Kidney tubule cell (primary cell): ENCODE measurements at regions not wholly inside any gene's neighbourhood (a gene's known extent, or its start where the extent isn't known, plus 50 kb on each side); places are given as distances from the start of the nearest gene placed in this dataset.

Source experiments
- DNase-seq: peaks from one replicate; pipeline ENCODE4 v3.0.0-alpha.2; 2018; ENCODE audit warnings: low spot score

DNA sequence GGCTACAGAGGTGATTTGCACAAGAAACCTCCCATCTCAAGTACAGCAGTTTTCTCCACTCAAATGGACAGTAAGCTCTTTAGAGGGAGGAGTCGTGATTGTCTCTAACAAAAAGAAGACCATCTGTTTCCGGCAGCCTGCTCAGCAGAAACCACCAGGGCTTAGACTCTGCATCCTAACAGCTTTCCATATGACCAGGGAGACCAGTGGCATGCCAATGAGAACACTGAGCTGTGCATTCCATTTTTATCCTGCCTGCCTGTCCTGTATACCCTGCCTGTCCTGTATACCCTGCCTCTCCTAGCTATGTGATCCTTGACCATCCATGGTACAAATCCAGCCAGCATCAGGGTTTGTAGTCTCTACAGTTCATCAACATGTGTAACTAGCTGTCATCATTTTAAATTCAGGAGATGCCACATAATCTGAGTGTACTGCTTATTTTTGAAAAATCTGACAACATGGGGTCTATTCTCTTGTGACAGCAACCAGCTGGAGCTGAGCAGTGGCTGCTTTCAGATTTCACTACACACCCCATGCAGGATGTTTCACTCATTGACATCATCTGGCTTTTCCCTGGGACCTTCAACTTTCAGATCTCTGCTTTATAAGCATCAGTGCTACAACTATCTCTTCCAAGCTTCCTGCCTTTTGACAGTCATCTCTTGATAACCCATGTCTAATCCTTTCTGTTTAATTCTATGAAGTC lies 50.5 kb upstream of the POU2AF2 start:
- DNase-seq = no peak

DNA sequence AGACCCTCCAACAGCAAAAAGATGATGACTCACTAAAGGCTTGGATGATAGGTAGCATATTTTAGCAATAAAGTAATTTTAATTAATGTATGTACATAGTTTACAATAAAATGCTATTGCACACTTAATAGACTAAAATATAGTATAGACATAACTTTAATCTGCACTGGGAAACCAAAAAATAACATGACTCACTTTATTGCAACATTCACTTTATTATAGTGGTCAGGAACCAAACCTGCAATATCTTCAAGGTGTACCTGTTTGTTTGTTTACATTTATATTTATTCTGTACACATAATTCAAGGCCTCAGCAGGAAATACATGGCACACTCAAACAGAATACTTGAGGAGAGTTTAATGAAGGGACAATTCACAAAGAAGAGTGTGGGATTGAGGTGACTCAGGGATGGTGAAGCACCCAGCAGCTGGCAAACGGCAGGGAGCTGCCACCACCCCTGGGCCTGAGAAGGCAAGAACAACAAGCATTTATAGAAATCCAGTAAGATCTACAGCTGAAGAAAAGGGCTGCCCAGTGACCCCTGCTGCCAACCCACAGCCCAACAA lies 51.5 kb upstream of the POU2AF2 start:
- DNase-seq = no peak

DNA sequence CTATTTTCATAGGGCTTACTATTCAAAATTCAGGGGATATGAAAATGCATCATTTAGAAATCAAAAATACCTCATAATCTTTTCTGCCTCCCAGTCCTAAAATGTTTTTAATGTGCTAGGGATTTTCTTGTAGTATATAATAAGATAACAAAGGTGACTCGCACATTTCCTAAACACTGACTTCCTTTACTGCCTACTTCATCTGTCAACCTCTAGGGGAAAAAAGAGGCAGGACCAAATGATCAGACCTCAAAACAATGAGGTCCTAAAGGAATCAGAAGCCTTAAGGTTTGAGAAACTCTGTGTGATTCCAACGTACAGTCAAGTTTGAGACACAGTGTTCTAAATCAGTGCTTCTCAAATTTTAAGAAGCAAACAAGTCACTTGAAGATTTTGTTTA lies 56.1 kb upstream of the POU2AF2 start:
- DNase-seq = no peak

- no peak for DNase-seq
Observed at GRCh38 chr11:111186308-111186915, 59.1 kb upstream of the POU2AF2 start.

GRCh38 chr11:111185266-111185665 lies 60.3 kb upstream of the POU2AF2 start:
- no peak for DNase-seq

DNA sequence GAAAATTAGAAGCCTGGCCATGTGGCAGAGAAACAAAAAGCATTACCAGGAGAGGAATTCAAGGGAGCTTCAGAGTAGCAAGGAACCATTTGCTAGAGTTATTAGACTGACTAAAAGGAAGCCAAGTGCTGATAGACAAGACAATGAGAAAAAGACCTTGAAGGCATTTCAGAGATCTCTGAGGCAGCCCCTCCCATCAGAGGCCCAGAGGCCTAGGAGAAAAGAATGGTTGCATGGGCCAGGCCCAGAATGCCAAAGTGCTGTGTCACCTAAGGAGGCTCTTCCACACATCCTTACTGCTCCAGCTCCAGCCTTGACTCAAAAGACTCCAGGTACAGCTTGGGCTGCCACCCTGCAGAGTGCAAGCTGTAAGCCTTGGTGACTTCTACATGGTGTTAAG lies 61.8 kb upstream of the POU2AF2 start:
- peak; percentile 14 for DNase-seq

DNA sequence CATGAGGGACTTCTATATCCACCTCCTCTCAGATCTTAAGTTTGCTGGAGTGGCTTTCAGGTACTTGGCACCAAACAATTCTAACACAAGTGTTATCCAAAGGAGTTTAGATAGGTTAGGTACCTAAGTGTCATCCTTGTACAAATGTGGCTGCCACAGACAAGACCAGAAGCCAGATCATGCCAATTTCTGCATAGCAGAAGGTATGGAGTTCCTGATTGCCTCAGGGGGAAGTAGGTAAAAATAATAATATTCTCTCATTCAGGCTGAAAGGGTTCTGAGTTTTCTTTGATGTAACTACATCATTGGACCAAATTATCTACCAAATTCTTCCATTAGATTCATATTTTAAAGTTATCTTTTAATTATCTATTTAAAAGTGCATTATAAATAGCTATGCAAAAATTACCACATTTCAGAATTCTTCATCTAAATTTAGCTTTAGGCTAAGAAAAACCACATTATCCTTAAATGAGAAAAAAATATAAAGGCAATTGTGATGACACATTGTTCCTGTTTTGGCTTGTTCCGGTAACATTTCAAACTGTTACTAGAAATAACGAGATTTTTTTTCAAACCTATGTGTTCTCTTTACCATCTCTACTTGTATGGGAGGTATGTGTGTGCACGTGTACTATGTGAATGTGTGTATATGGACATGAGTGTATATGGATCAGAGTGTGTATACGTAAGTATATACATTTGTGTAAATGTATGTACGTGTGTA lies 66.2 kb upstream of the POU2AF2 start:
- no peak for DNase-seq

DNA sequence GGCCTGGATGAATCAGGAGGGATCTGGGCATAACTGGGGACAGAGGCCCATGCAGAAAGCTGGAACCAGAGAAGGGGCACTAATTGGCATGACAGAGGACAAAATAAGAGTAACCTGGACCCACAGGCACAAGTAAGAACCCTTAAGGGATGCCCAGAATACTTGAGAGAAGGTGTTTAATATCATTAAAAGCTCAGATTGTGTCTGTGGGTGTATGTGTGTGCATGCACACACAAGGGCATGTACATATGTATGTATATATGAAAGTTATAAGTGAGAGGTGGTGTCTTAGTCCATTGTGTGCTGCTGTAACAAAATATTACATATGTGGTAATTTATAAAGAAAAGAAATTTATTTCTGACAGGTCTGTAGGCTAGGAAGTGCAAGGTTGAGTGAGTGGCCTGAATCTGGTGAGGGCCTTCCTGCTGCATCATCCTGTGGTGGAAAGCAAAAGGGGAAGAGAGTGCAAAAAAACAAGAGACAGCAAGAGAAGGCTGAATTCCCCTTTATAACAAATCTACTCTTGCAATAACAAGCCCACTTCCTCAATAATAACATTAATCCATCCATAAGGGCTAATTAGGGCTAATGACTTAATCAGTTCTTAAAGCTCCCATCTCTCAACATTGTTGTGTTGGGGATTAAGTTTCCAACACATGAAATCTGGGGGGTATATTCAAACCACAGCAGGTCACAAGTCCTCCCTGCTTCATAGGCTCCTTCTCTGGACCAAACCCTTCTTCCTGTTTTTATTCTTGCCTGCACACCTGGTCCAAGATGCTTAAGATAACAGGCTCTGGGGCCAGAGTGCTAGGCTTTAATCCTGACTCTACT lies 68.3 kb upstream of the POU2AF2 start:
- no peak for DNase-seq

DNA sequence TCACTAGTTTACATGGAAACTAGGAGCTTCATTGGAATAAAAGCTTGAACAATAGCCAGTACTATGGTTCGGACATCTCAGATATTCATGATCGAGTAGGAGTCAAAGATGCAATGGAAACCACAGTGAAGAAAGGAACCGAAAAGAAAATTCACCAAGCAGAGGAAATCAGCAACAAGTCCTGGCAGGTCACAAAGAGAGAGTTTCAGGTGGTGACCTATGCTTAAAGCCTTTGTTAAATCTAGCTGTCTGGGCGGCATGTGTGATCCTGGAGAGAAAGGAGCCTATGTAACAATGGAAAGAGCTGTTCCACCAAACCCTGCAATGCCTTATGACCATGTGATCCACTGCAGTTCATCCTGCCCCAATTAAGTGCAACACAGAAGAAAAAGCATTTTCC lies 68.9 kb upstream of the POU2AF2 start:
- DNase-seq = no peak

DNA sequence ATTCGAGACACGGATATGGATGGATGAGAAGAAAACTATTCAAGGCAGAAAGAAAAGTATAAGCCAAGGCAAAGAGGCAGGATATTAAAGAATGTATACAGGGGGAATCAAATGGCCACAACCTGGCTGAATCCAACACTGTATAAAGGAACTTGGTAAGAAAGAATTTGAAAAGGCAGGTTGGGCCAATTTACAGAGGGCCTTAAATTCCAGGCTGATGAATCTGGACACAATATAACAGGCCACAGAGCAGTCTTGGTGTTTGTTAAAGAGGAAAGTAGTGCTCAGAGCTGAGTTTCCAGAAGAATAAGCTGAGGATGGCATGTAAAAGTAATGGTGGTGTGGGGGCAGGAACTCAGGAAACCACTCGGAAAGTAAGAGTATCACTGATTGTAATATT lies 72.3 kb upstream of the POU2AF2 start:
- no peak for DNase-seq

DNA sequence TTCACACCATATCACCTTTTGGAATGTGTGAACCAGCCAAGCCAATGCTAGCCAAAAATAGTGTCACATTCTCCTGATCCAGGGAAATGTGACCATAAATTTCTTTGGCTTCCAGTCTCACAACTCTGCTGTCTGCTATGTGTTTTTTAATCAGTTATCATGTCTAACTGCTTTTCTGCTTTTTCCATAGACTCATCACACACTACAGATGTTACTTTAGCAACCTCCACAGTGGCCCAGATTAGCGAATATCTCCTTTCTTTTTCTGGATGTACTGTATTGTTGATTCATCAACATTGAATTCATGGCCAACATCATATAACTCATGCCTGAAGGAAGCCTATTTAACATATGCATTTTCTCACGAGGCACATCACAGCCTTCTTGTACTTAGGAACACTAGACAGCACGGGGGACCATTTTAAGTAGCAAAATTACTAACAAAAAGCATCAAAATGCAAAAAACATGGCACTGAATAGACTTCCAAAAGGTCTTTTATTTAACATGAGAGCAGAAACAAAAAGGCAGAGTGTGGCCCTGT lies 73.1 kb upstream of the POU2AF2 start:
- no peak for DNase-seq

- no peak for DNase-seq
Observed at GRCh38 chr11:111170761-111171379, 74.7 kb upstream of the POU2AF2 start.

- no peak for DNase-seq
Observed at GRCh38 chr11:111169367-111169766, 76.2 kb upstream of the POU2AF2 start.

GRCh38 chr11:111168871-111169270 lies 76.7 kb upstream of the POU2AF2 start:
- DNase-seq = no peak

GRCh38 chr11:111167666-111168065 lies 77.9 kb upstream of the POU2AF2 start:
- no peak for DNase-seq

DNA sequence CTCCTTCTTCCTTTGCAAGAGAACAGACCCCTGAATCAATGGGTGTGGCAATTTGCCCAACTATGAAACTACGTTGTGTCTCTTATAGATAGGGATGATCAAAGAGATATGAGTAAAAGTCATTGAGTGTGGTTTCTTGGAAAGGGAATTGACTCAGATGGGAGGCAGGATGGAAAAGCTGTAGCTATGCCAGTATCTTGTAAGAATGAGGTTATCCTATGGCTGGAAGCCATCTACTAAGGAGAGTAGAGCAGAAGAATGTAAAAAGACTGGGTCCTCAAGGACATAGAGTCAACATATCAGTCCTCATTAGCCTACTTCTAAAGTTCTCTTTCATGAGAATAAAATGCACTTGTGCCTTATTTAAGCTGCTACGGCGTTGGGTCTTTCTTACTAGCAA lies 78.9 kb upstream of the POU2AF2 start:
- DNase-seq = no peak

DNA sequence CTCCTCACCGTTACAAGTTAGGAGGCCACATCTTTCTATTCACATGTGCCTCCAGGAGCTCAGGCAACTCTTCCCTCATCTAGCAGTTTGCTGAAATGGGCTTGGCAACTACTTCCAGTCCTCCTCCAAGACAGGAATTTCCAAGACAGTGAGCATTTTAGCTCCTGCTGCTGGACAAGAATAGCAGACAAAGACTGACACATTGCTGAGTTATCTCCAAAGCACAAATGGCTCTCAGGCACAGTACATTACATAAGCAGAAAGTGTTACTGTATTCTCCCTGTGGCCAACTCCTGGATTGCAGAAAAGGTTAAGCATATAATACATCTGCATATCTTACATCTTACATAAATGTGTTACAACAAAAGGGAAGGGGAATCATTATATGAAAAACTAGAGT lies 83.2 kb upstream of the POU2AF2 start:
- peak; percentile 37 for DNase-seq

DNA sequence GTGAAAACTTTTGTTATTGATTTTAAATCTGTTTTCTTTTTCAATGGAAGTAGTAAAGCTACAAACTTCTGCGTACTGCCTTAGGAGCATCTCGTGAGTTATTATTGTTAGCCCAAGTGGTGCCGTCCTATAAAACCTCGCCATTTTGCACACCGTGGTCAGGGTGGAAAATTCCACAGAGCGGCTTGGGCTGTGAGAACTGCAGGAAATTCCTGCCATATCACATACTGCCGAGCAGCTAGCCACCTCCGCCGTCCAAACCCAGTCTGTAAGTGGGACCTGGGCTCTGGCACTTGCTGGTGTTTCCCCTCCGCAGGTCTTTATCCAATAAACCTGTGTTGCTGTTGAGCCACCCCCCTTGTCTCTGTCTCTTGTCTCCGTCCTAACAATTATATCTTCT lies 88.0 kb upstream of the POU2AF2 start:
- no peak for DNase-seq

- DNase-seq = no peak
Observed at GRCh38 chr11:111155021-111155420, 90.5 kb upstream of the POU2AF2 start.

GRCh38 chr11:111153194-111153593 lies 92.3 kb upstream of the POU2AF2 start:
- no peak for DNase-seq

DNA sequence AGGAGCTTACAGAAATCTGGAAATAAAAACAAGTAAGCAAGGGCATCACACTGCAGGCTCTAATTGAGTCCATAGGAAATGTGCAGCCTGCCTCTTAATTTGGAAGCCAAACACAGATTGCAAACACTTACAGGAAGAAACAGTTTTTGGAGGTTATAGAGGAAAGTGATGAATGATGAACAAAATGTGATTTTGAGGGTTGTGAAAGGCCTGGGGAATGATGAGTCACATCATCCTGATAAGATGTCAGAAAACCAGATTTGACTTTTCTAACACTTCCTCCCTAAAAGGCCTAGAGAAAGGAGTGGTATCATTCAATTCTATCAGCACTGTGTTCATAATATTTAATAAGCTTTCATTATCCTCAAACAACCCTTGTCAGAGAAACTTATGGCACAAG lies 96.6 kb upstream of the POU2AF2 start:
- DNase-seq = no peak
